Neural progenitor cell (in vitro differentiated cells): ENCODE measurements at regions not wholly inside any gene's neighbourhood (a gene's known extent, or its start where the extent isn't known, plus 50 kb on each side); places are given as distances from the start of the nearest gene placed in this dataset.

Source experiments
- DNase-seq: peaks from one replicate; pipeline ENCODE4 v3.0.0-alpha.2; 2016; ENCODE audit warnings: low spot score
- H2AFZ ChIP-seq: fragments of 200-600 bp; sonication (generic); replicated peaks from 2 replicates; pipeline ENCODE4 v1.6.1; 2016; ENCODE audit warnings: antibody characterized with exemption
- H3F3A ChIP-seq: fragments of 200-600 bp; sonication (generic); 2 replicates; pipeline ENCODE4 v1.6.1; 2016; ENCODE audit warnings: antibody characterized with exemption, low read depth
- H3K27ac ChIP-seq: fragments of 200-600 bp; sonication (generic); 2 replicates; pipeline ENCODE4 v1.5.1; 2016; ENCODE audit warnings: mild to moderate bottlenecking
- H3K27me3 ChIP-seq: fragments of 200-600 bp; sonication (generic); 2 replicates; pipeline ENCODE4 v1.6.1; 2016; ENCODE audit warnings: mild to moderate bottlenecking, moderate library complexity
- H3K36me3 ChIP-seq: fragments of 200-600 bp; sonication (generic); 2 replicates; pipeline ENCODE4 v1.5.1; 2016
- H3K4me1 ChIP-seq: fragments of 200-600 bp; sonication (generic); 2 replicates; pipeline ENCODE4 v1.6.1; 2016; ENCODE audit warnings: mixed run types
- H3K4me2 ChIP-seq: fragments of 200-600 bp; sonication (generic); 2 replicates; pipeline ENCODE4 v1.6.1; 2016
- H3K4me3 ChIP-seq: fragments of 200-600 bp; sonication (generic); 2 replicates; pipeline ENCODE4 v1.5.1; 2016
- H3K79me2 ChIP-seq: fragments of 200-600 bp; sonication (generic); 2 replicates; pipeline ENCODE4 v1.6.1; 2016; ENCODE audit warnings: low read depth
- H3K9ac ChIP-seq: fragments of 200-600 bp; sonication (generic); 2 replicates; pipeline ENCODE4 v1.6.1; 2016
- H3K9me3 ChIP-seq: fragments of 200-600 bp; sonication (generic); 2 replicates; pipeline ENCODE4 v1.5.1; 2016; ENCODE audit warnings: low read depth
- H4K20me1 ChIP-seq: fragments of 200-600 bp; sonication (generic); 2 replicates; pipeline ENCODE4 v1.6.1; 2016; ENCODE audit warnings: low read depth
- H3K27ac Mint-ChIP-seq: 3 replicates; pipeline ENCODE4 v1.8.0; 2021; ENCODE audit warnings: mixed read lengths
- H3K27me3 Mint-ChIP-seq: 2 replicates; pipeline ENCODE4 v1.8.0; 2022; ENCODE audit warnings: low read depth, mild to moderate bottlenecking, inconsistent platforms, moderate library complexity, mixed read lengths; ENCODE audit not compliant: insufficient read depth
- H3K36me3 Mint-ChIP-seq: 3 replicates; pipeline ENCODE4 v1.8.0; 2021; ENCODE audit warnings: mixed read lengths
- H3K4me1 Mint-ChIP-seq: 3 replicates; pipeline ENCODE4 v1.8.0; 2021; ENCODE audit warnings: mixed read lengths
- H3K4me3 Mint-ChIP-seq: 3 replicates; pipeline ENCODE4 v1.8.0; 2021; ENCODE audit warnings: mild to moderate bottlenecking, moderate library complexity, mixed read lengths
- H3K9me3 Mint-ChIP-seq: 3 replicates; pipeline ENCODE4 v1.8.0; 2020; ENCODE audit warnings: mixed read lengths
- EZH2 ChIP-seq: fragments of 200-600 bp; sonication (generic); IDR thresholded peaks from 2 replicates; pipeline ENCODE4 v1.6.1; 2017; ENCODE audit warnings: antibody characterized with exemption, mild to moderate bottlenecking, moderate library complexity
- EZH2phosphoT487 ChIP-seq: fragments of 200-600 bp; sonication (generic); IDR thresholded peaks from 2 replicates; pipeline ENCODE4 v1.6.1; 2017; ENCODE audit warnings: antibody characterized with exemption
- TF ChIP-seq, protein P1 (sequence below): fragments of 200-600 bp; sonication (generic); IDR thresholded peaks from 2 replicates; pipeline ENCODE4 v1.5.1; 2017; ENCODE audit warnings: antibody characterized with exemption, mild to moderate bottlenecking

DNA sequence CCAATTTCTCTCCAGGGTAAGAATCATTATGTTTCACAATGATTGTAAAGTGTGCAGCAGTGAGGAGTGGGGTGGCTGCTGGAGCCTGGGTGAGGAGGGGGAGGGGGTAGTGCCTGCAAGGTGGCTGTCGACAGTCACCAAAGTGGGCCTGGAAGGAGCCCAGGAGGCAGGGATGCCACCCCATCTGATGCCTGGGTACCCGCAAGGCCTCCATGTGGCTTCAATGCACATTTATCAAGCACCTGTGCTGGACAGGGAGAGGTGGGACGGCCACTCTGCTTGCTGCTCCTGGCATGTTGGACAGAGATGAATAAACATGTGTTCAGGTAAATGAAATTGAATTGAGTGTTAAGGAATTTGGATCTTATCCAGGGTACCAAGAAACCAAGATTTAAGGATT lies 78.8 kb upstream of the DISP3 start:
- no peak for DNase-seq

DNA sequence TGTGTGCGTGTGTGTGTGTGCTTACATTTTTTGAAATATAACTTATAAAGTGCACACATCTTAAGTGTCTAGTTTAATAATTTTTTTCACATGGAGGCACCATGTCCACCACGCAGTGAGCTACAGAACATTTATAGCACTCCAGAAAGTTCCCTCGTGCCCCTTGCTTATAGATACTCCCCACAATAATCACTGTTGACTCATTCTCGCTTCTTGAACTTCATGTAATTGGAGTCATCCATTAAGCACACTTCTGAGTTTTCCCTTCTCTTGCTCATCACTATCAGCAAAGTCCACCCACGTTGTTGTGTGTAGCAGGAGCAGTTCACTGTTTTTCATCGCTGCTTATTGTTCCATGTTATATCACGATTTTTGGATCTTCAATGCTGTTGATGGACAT lies 78.4 kb upstream of the DISP3 start:
- no peaks in the 10 kb centered on the region for H3K27me3 ChIP-seq
- H3K4me2 ChIP-seq, result no peak overlapping the region
- H3K4me1 Mint-ChIP-seq, result peaks cover 15% of the 10 kb centered on the region
- H3K27me3 Mint-ChIP-seq, result no peaks in the 10 kb centered on the region
- no peaks in the 10 kb centered on the region for H3K79me2 ChIP-seq
- no peak for TF ChIP-seq EZH2
- TF ChIP-seq EZH2phosphoT487, result no peak
- TF ChIP-seq, protein P1, sequence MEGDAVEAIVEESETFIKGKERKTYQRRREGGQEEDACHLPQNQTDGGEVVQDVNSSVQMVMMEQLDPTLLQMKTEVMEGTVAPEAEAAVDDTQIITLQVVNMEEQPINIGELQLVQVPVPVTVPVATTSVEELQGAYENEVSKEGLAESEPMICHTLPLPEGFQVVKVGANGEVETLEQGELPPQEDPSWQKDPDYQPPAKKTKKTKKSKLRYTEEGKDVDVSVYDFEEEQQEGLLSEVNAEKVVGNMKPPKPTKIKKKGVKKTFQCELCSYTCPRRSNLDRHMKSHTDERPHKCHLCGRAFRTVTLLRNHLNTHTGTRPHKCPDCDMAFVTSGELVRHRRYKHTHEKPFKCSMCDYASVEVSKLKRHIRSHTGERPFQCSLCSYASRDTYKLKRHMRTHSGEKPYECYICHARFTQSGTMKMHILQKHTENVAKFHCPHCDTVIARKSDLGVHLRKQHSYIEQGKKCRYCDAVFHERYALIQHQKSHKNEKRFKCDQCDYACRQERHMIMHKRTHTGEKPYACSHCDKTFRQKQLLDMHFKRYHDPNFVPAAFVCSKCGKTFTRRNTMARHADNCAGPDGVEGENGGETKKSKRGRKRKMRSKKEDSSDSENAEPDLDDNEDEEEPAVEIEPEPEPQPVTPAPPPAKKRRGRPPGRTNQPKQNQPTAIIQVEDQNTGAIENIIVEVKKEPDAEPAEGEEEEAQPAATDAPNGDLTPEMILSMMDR, result no peak
- peaks cover 2% of the 10 kb centered on the region for H3K9me3 Mint-ChIP-seq
- H3K9me3 ChIP-seq, result no peaks in the 10 kb centered on the region
- no peaks in the 10 kb centered on the region for H3K36me3 Mint-ChIP-seq
- no peak for DNase-seq
- H3K4me3 Mint-ChIP-seq, result no peak overlapping the region
- no peak overlapping the region for H3K27ac Mint-ChIP-seq
- no peaks in the 10 kb centered on the region for H3K36me3 ChIP-seq
- no peak overlapping the region for H3K27ac ChIP-seq
- no peak overlapping the region for H3K9ac ChIP-seq
- H2AFZ ChIP-seq, result no peak overlapping the region
- H3K4me3 ChIP-seq, result no peak overlapping the region
- peaks cover 4% of the 10 kb centered on the region for H3K4me1 ChIP-seq
- no peaks in the 10 kb centered on the region for H4K20me1 ChIP-seq
- no peaks in the 10 kb centered on the region for H3F3A ChIP-seq

More for the DNA sequence above, 78.8 kb upstream of the DISP3 start:
- Histone ChIP-seq H3K79me2 (no peaks in the 10 kb centered on the region), H3K9ac (no peak overlapping the region), H3K36me3 (no peaks in the 10 kb centered on the region), H3K4me1 (peaks cover 4% of the 10 kb centered on the region), H2AFZ (no peak overlapping the region), H3F3A (no peaks in the 10 kb centered on the region), H3K4me3 (no peak overlapping the region), H3K27me3 (no peaks in the 10 kb centered on the region), H3K27ac (no peak overlapping the region), H3K4me2 (no peak overlapping the region), H3K9me3 (no peaks in the 10 kb centered on the region), H4K20me1 (no peaks in the 10 kb centered on the region)
- TF ChIP-seq EZH2phosphoT487 (no peak), EZH2 (no peak)
- TF ChIP-seq, protein P1, result no peak
- peaks cover 15% of the 10 kb centered on the region for H3K4me1 Mint-ChIP-seq
- no peaks in the 10 kb centered on the region for H3K36me3 Mint-ChIP-seq
- no peak overlapping the region for H3K4me3 Mint-ChIP-seq
- no peak overlapping the region for H3K27ac Mint-ChIP-seq
- peaks cover 2% of the 10 kb centered on the region for H3K9me3 Mint-ChIP-seq
- H3K27me3 Mint-ChIP-seq, result no peaks in the 10 kb centered on the region

DNA sequence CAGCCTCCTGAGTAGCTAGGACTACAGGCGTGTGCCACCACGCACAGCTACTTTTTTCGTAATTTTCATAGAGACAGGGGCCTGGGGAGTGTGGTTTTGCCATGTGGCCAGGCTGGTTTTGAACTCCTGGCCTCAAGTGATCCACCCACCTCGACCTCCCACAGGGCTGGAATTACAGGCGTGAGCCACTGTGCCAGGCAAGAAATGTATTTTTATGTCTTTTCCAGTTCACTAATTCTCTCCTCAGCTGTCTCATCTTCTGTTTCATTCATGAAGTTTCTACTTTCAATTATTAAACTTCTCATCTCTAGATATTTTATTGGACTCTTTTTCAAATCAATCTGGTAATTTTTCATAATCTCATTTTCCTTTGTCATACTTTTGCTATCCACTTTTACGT lies 72.1 kb upstream of the DISP3 start:
- no peak overlapping the region for H3K27ac ChIP-seq
- no peak for DNase-seq
- H3K9me3 ChIP-seq, result no peaks in the 10 kb centered on the region
- H3K4me3 ChIP-seq, result no peak overlapping the region
- no peaks in the 10 kb centered on the region for H3K4me1 ChIP-seq
- no peak overlapping the region for H2AFZ ChIP-seq
- no peaks in the 10 kb centered on the region for H3K36me3 ChIP-seq
- H3F3A ChIP-seq, result no peaks in the 10 kb centered on the region
- no peaks in the 10 kb centered on the region for H4K20me1 ChIP-seq
- TF ChIP-seq EZH2phosphoT487 (no peak), EZH2 (no peak)
- TF ChIP-seq, protein P1, result no peak
- Mint-ChIP-seq H3K27me3 (no peaks in the 10 kb centered on the region), H3K4me1 (peaks cover 4% of the 10 kb centered on the region), H3K9me3 (peaks cover 12% of the 10 kb centered on the region), H3K27ac (no peak overlapping the region), H3K36me3 (no peaks in the 10 kb centered on the region), H3K4me3 (no peak overlapping the region)
- H3K79me2 ChIP-seq, result no peaks in the 10 kb centered on the region
- no peak overlapping the region for H3K9ac ChIP-seq
- no peaks in the 10 kb centered on the region for H3K27me3 ChIP-seq
- H3K4me2 ChIP-seq, result no peak overlapping the region
